ENCODE measurements at regions not wholly inside any gene's neighbourhood (a gene's known extent, or its start where the extent isn't known, plus 50 kb on each side); places are given as distances from the start of the nearest gene placed in this dataset.
A peak's percentile ranks its signal among the peaks of the same experiment; 100 is the strongest.

- TF ChIP-seq EP300 (IDR thresholded peaks at IDR 0.05; ENCODE audit: low read depth) (no peak), POLR2AphosphoS5 (IDR thresholded peaks at IDR 0.05) (peak in 2 of 3 donors; percentile 60 to 71), POLR2A (IDR thresholded peaks at IDR 0.05) (peak; percentile 38)
- TF ChIP-seq, protein P1, sequence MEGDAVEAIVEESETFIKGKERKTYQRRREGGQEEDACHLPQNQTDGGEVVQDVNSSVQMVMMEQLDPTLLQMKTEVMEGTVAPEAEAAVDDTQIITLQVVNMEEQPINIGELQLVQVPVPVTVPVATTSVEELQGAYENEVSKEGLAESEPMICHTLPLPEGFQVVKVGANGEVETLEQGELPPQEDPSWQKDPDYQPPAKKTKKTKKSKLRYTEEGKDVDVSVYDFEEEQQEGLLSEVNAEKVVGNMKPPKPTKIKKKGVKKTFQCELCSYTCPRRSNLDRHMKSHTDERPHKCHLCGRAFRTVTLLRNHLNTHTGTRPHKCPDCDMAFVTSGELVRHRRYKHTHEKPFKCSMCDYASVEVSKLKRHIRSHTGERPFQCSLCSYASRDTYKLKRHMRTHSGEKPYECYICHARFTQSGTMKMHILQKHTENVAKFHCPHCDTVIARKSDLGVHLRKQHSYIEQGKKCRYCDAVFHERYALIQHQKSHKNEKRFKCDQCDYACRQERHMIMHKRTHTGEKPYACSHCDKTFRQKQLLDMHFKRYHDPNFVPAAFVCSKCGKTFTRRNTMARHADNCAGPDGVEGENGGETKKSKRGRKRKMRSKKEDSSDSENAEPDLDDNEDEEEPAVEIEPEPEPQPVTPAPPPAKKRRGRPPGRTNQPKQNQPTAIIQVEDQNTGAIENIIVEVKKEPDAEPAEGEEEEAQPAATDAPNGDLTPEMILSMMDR (IDR thresholded peaks at IDR 0.05), result no peak
- H3K27ac ChIP-seq, result peak overlapping the region; percentile 59 to 76 (median 72)
- H3K27me3 ChIP-seq, result no peaks in the 10 kb centered on the region
- H3K4me3 ChIP-seq, result no peak overlapping the region
- H3K9me3 ChIP-seq, result no peaks in the 10 kb centered on the region
- H3K36me3 ChIP-seq, result no peaks in the 10 kb centered on the region
- in situ Hi-C loops (cut with MboI; ENCODE audit: low pct_ligation_motif_present in 1 of 4, low pct_unique_long_range_greater_than_20kb in 1 of 4, low sequenced_read_pairs in 3 of 4) (no loop called here), intact Hi-C loops (cut with DNase I; ENCODE audit: low total_unique reads) (no loop called here)
- 22 to 47% methylated on average over 2 to 5 of the region's 5 CpGs for WGBS, 2 donors (ENCODE audit: low coverage in 1 of 2)
- H3K4me1 ChIP-seq, result peaks cover 25 to 81% (median 46%) of the 10 kb centered on the region in 4 donors
- no peak for DNase-seq
These were observed 239.0 kb upstream of the ATP2B1 start for GRCh38 chr12:89947437-89948270.

- DNase-seq, result peak; percentile 30
- TF ChIP-seq POLR2A (IDR thresholded peaks at IDR 0.05) (no peak), EP300 (IDR thresholded peaks at IDR 0.05; ENCODE audit: low read depth) (no peak), POLR2AphosphoS5 (IDR thresholded peaks at IDR 0.05) (peak in 1 of 3 donors; percentile 8)
- TF ChIP-seq, protein P1 (IDR thresholded peaks at IDR 0.05), result no peak
- intact Hi-C loops (cut with DNase I; ENCODE audit: low total_unique reads) (no loop called here), in situ Hi-C loops (cut with MboI; ENCODE audit: low pct_ligation_motif_present in 1 of 4, low pct_unique_long_range_greater_than_20kb in 1 of 4, low sequenced_read_pairs in 3 of 4) (no loop called here)
- Histone ChIP-seq H3K9me3 (no peaks in the 10 kb centered on the region), H3K4me1 (peaks cover 25 to 78% (median 44%) of the 10 kb centered on the region in 4 donors), H3K27me3 (no peaks in the 10 kb centered on the region), H3K4me3 (no peak overlapping the region), H3K36me3 (no peaks in the 10 kb centered on the region), H3K27ac (peak overlapping the region in 3 of 4 donors; percentile 69 to 76 (median 75))
- 63 to 66% methylated on average over 6 of the region's 6 CpGs for WGBS, 2 donors (ENCODE audit: low coverage in 1 of 2)
These were observed 238.0 kb upstream of the ATP2B1 start for GRCh38 chr12:89946518-89947135.

DNA sequence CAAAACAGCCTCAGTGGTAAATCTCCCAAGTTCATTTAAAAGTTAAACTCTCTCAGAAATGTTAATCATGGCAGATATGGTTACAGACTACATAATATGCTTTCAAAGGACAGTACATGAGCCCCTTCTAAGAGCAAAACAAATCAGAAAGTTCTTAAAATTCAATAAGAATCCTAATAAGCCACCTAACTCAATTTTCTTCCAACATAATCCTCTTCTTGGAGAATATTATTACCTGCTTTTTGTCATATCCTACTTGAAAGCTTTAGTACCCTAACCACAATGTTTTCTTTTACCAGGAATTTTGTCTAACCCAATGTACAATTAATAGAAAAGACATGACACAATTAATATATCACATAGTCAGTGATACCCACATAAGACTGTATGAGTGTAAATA lies 236.5 kb upstream of the ATP2B1 start:
- H3K36me3 ChIP-seq, result no peaks in the 10 kb centered on the region
- intact Hi-C loops (cut with DNase I; ENCODE audit: low total_unique reads), result no loop called here
- no peak overlapping the region for H3K27ac ChIP-seq
- no peak overlapping the region for H3K4me3 ChIP-seq
- DNase-seq, result no peak
- H3K4me1 ChIP-seq, result peaks cover 21 to 63% (median 35%) of the 10 kb centered on the region in 4 donors
- TF ChIP-seq POLR2A (IDR thresholded peaks at IDR 0.05) (no peak), POLR2AphosphoS5 (IDR thresholded peaks at IDR 0.05) (no peak), EP300 (IDR thresholded peaks at IDR 0.05; ENCODE audit: low read depth) (no peak)
- TF ChIP-seq, protein P1 (IDR thresholded peaks at IDR 0.05), result no peak
- no peaks in the 10 kb centered on the region for H3K9me3 ChIP-seq
- no peaks in the 10 kb centered on the region for H3K27me3 ChIP-seq
- in situ Hi-C loops (cut with MboI; ENCODE audit: low pct_ligation_motif_present in 1 of 4, low pct_unique_long_range_greater_than_20kb in 1 of 4, low sequenced_read_pairs in 3 of 4), result no loop called here

- DNase-seq, result no peak
- TF ChIP-seq EP300 (IDR thresholded peaks at IDR 0.05; ENCODE audit: low read depth), result no peak
- no peak for TF ChIP-seq POLR2AphosphoS5 (IDR thresholded peaks at IDR 0.05)
- TF ChIP-seq, protein P1 (IDR thresholded peaks at IDR 0.05), result no peak
- TF ChIP-seq POLR2A (IDR thresholded peaks at IDR 0.05), result no peak
- intact Hi-C loops (cut with DNase I; ENCODE audit: low total_unique reads), result no loop called here
- Histone ChIP-seq H3K9me3 (no peaks in the 10 kb centered on the region), H3K36me3 (no peaks in the 10 kb centered on the region), H3K27me3 (no peaks in the 10 kb centered on the region), H3K4me1 (peaks cover 11 to 53% (median 22%) of the 10 kb centered on the region in 4 donors), H3K27ac (peak overlapping the region; percentile 10 to 45 (median 26)), H3K4me3 (no peak overlapping the region)
- in situ Hi-C loops (cut with MboI; ENCODE audit: low pct_ligation_motif_present in 1 of 4, low pct_unique_long_range_greater_than_20kb in 1 of 4, low sequenced_read_pairs in 3 of 4), result no loop called here
These were observed 234.8 kb upstream of the ATP2B1 start for GRCh38 chr12:89943463-89943862.

Measured in transverse colon (tissue), 4 donors.